Renal pelvis (tissue), 1 donor: ENCODE measurements at regions not wholly inside any gene's neighbourhood (a gene's known extent, or its start where the extent isn't known, plus 50 kb on each side); places are given as distances from the start of the nearest gene placed in this dataset.

Experiments used
- DNase-seq: peaks from one replicate; pipeline ENCODE4 v3.0.0-alpha.2; 2013

GRCh38 chr12:92650228-92650822, 52.5 kb upstream of the PLEKHG7 start:
- DNase-seq: no peak

DNA sequence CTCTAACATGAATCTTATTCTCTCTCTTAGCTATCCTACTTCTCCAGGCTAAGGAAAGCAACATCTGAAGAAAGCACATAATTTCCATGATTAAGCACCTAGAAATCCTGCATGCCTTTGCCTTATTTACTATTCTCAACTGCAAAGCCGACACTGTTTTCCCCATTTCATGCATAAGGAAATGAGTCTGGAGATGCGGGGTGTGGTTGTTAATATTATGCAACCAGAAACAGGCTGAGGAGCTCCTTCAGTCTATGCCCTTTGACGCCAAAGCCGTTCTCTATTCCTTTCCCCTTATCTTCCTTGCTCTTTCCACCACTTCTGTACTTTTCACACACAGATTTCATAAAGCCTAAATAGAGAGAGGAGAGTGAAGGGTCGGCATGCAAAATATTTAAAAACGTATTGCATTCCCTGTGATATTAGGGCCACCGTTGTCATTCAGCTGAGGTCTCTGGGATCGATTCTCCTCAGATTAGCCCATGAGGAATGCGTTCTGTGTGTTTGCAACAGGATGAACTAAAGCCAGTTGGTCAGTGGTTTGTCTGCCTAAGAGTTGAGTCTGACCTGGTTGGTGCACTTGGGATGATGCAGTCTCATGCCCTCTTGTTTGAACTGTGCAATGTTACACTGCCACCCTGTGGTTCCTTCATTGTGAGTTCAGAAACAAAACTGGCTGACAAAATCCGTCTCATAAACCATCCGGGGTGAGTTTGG, 53.1 kb upstream of the PLEKHG7 start:
- DNase-seq: peak; percentile 72

GRCh38 chr12:92648242-92649031, 54.4 kb upstream of the PLEKHG7 start:
- no peak for DNase-seq

DNA sequence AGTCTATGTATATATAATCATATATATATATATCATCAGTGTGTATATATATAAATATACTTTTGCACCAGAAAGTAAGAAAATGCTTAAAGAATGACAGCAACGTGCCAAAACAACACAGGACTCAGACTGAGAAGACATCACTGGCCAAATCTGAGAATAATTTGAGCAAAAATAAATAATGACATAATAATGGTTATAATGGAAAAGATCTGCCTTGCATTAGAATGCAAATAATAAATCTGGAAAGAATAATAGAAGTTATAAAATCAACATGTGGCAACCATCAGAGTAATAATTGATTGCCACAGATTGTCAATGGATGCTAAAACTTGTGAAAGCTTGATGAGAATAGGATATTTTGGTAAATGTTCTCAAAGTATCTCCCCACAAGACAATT, 61.5 kb upstream of the PLEKHG7 start:
- DNase-seq: no peak

GRCh38 chr12:92640691-92641090, 62.1 kb upstream of the PLEKHG7 start:
- no peak for DNase-seq

DNA sequence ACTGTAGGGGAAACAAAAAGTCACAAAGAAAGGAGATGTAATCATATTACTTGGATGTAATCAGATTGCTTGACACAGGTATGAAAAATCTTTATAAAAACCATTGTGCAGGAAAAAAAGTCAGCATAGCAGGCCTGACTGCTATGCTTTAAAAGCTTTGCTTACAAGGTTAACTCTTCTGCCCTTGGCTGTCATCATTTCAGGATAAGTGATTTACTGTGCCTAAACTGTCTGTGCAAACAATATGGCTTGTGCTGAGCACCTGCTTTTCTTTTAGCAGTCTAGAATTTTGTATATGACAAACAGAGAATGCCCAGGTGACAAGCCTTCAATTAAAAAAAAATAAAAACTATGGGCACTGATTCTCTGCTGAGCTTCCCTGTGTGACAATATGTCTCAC, 63.8 kb upstream of the PLEKHG7 start:
- DNase-seq: no peak

GRCh38 chr12:92634730-92635129, 68.1 kb upstream of the PLEKHG7 start:
- DNase-seq: no peak

GRCh38 chr12:92634202-92634601, 68.6 kb upstream of the PLEKHG7 start:
- DNase-seq: no peak

GRCh38 chr12:92630968-92631367, 71.8 kb upstream of the PLEKHG7 start:
- no peak for DNase-seq

DNA sequence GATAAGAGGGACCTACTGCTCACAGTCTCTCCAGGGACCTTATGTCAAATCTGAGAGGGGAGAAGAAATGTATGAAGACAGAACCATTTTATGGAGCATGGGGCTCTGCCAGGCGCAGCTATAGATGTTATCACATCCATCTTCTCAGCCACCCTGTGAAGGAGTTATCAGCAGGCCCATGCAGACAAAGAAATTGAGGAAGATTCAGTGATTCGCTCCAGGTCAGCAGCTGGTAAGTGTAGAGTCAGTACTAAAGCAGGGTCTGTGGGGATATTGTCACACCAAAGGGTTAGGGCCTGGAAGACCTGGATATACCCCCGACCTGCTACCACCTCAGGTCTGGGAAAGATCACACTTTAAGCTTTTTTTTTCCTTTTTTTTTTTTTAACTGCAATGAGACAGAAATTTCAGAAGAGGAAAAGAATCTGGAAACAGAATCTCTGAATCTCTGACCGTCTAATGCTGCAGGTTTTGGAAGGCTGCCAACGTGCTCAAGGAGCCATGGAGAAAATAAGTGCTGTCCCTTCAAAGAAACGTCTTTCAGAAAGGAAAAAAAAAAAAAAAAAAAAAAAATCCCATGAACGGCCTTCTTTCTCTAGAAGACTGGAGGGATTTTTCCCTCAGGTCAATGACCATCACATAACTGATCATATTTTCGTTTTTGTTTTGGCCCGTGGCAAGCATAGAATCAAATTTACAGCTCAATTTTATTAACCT, 73.3 kb upstream of the PLEKHG7 start:
- peak; percentile 57 for DNase-seq

GRCh38 chr12:92628476-92628875, 74.3 kb upstream of the PLEKHG7 start:
- DNase-seq: peak; percentile 34

DNA sequence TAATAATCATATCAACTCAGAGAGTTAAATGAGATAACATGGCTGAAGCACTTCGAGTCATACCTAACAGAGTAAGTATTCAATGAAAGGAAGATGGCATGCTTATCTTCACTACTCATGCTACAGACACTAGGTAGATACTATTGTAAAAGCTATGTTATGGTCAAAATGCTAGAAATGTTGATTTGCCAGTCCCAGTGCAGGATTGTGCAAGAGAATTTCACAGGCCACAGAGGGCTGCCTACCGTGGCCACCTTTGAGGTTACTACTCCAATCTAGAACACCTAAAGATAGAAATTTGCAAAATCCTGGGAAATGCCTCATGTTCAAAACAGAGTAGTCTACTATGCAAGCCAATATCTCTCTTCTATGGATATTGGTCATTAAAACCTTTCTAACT, 75.3 kb upstream of the PLEKHG7 start:
- DNase-seq: no peak

GRCh38 chr12:92625639-92626310, 77.0 kb upstream of the PLEKHG7 start:
- no peak for DNase-seq

DNA sequence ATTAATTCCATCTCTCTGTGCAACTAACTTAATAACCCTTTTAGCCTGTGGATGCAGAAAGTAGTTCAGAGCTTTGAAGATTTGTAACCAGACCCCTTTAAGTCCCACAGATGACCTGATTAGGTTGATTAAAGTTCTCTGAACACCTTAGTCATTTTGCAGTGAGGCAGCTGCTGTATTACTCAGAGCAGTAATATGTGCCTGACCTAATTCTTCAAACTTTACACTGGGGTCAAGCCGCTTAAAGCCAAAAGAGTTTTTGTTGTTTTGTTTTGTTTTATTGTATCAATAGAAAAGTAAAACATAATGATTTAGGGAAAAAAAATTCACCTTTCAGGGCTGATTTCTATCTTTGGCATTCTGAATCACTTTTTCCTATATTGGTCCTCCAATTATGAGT, 78.6 kb upstream of the PLEKHG7 start:
- no peak for DNase-seq

GRCh38 chr12:92623386-92623785, 79.4 kb upstream of the PLEKHG7 start:
- no peak for DNase-seq

GRCh38 chr12:92621833-92622232, 81.0 kb upstream of the PLEKHG7 start:
- no peak for DNase-seq

- DNase-seq: no peak
Observed at GRCh38 chr12:92621312-92621711, 81.5 kb upstream of the PLEKHG7 start.

- DNase-seq: no peak
Observed at GRCh38 chr12:92619730-92620684, 82.8 kb upstream of the PLEKHG7 start.

DNA sequence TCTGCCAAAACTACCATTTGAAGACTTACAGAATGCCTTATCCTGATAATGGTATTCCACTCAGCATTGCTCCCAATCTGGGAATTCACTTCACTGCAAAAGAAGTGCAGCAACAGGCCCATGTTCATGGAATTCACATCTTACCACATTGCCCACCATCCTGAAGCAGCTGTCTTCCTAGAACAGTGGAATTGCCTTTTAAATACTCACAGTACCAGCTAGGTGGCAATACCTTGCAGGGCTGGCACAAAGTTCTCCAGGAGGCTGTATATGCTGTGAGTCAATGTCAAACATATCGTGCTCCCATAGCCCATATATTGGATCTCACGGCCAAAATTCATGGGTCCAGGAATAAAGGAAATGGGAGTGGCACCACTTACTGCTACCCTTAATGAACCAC, 83.8 kb upstream of the PLEKHG7 start:
- no peak for DNase-seq

GRCh38 chr12:92615703-92616102, 87.1 kb upstream of the PLEKHG7 start:
- no peak for DNase-seq

DNA sequence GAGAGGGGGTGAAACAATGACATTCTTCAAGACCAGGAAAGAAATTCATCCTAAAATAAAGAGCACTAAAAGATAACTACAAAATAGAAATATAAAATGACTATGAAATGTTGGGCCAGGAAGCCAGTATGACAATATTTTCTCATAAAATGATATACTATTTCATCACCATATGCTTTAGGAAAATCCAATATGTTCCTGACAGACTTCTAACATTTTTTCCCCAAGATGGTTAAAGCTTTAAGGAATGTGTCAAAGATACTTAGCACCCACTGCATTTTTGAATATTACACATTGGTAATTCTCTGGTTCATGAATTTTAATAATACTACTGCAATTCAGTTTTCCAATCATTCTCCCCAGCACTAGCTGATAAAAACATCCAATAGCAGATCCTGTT, 87.7 kb upstream of the PLEKHG7 start:
- no peak for DNase-seq
